PC-9 (cell line): ENCODE measurements at regions not wholly inside any gene's neighbourhood (a gene's known extent, or its start where the extent isn't known, plus 50 kb on each side); places are given as distances from the start of the nearest gene placed in this dataset.

ENCODE experiments used
- BruUV-seq: library from RNA; stranded (reverse); fragments of 400-500 nt; replicated peaks from 2 replicates; lab custom pipeline; 2021; lab: Mats Ljungman, UMichigan
- CTCF ChIA-PET: fragments of 300-600 bp; sonication (Branson Sonifier 250); formaldehyde crosslinking; loops from one replicate; lab custom pipeline; 2022; ENCODE audit warnings: antibody characterized with exemption; lab: Charles Lee
- POLR2A ChIA-PET: fragments of 300-600 bp; sonication (Branson Sonifier 250); formaldehyde crosslinking; loops from one replicate; lab custom pipeline; 2022; ENCODE audit warnings: antibody characterized with exemption; ENCODE audit not compliant: unreplicated experiment; lab: Charles Lee
- DNase-seq, 2 experiments: peaks; one replicate each; pipeline versions ENCODE4 v3.0.0 to v3.0.0-alpha.2; 2015 to 2022; ENCODE audit warnings: mixed read lengths in 1 of 2
- H2AFZ ChIP-seq: fragments of 200-600 bp; sonication (generic); 2 replicates; pipeline ENCODE4 v1.8.1; 2017; ENCODE audit warnings: antibody characterized with exemption
- H3F3A ChIP-seq: fragments of 200-600 bp; sonication (generic); 2 replicates; pipeline ENCODE4 v1.8.1; 2017; ENCODE audit warnings: antibody characterized with exemption, mild to moderate bottlenecking, low read depth; ENCODE audit not compliant: insufficient read depth
- H3K27ac ChIP-seq: fragments of 200-600 bp; sonication (generic); 2 replicates; pipeline ENCODE4 v1.6.1; 2016; ENCODE audit warnings: mixed run types
- H3K27me3 ChIP-seq: fragments of 200-600 bp; sonication (generic); 2 replicates; pipeline ENCODE4 v1.6.1; 2016; ENCODE audit warnings: low read depth, mixed run types; ENCODE audit not compliant: insufficient read depth
- H3K36me3 ChIP-seq: fragments of 200-600 bp; sonication (generic); 2 replicates; pipeline ENCODE4 v1.6.1; 2016; ENCODE audit warnings: low read depth, mixed run types
- H3K4me1 ChIP-seq: fragments of 200-600 bp; sonication (generic); replicated peaks from 2 replicates; pipeline ENCODE4 v1.6.1; 2016; ENCODE audit warnings: mixed run types; ENCODE audit not compliant: insufficient read depth
- H3K4me2 ChIP-seq: fragments of 200-600 bp; sonication (generic); 2 replicates; pipeline ENCODE4 v1.6.1; 2017; ENCODE audit warnings: mixed run types
- H3K4me3 ChIP-seq: fragments of 200-600 bp; sonication (generic); 2 replicates; pipeline ENCODE4 v1.6.1; 2016; ENCODE audit warnings: mixed run types
- H3K79me2 ChIP-seq: fragments of 200-600 bp; sonication (generic); 2 replicates; pipeline ENCODE4 v1.6.1; 2017; ENCODE audit warnings: low read depth, mixed run types
- H3K9me2 ChIP-seq: fragments of 200-600 bp; sonication (generic); 2 replicates; pipeline ENCODE4 v1.8.1; 2017; ENCODE audit warnings: mild to moderate bottlenecking; ENCODE audit not compliant: insufficient read depth
- H3K9me3 ChIP-seq: fragments of 200-600 bp; sonication (generic); 2 replicates; pipeline ENCODE4 v1.8.1; 2016; ENCODE audit warnings: low read depth; ENCODE audit not compliant: insufficient read depth
- H4K20me1 ChIP-seq: fragments of 200-600 bp; sonication (generic); 2 replicates; pipeline ENCODE4 v1.8.1; 2017; ENCODE audit not compliant: insufficient read depth
- EZH2 ChIP-seq: fragments of 200-600 bp; sonication (generic); IDR thresholded peaks from 2 replicates; pipeline ENCODE4 v1.8.0; 2017; ENCODE audit warnings: antibody characterized with exemption, low read depth
- intact Hi-C: fragments of 100-400 bp; cut with micrococcal nuclease; formaldehyde crosslinking; loops from one replicate; pipeline ENCODE4 v1.10.0; 2022; ENCODE audit not compliant: unreplicated experiment
- TF ChIP-seq, protein P1 (sequence below): fragments of 200-600 bp; sonication (generic); conservative IDR thresholded peaks from 2 replicates; pipeline ENCODE4 v1.6.1; 2017; ENCODE audit warnings: mixed run types, antibody characterized with exemption, mild to moderate bottlenecking, moderate library complexity

GRCh38 chr13:48909056-48909389, 66.7 kb upstream of the FNDC3A start:
- Histone ChIP-seq H3K4me1 (no peaks in the 10 kb centered on the region), H3K9me3 (no peaks in the 10 kb centered on the region), H3F3A (no peaks in the 10 kb centered on the region), H3K27me3 (no peaks in the 10 kb centered on the region), H3K79me2 (no peaks in the 10 kb centered on the region), H3K9me2 (no peaks in the 10 kb centered on the region), H4K20me1 (no peaks in the 10 kb centered on the region), H2AFZ (no peak overlapping the region), H3K4me2 (no peak overlapping the region), H3K4me3 (no peak overlapping the region), H3K27ac (no peak overlapping the region), H3K36me3 (no peaks in the 10 kb centered on the region)
- DNase-seq, result no peak
- TF ChIP-seq, protein P1, sequence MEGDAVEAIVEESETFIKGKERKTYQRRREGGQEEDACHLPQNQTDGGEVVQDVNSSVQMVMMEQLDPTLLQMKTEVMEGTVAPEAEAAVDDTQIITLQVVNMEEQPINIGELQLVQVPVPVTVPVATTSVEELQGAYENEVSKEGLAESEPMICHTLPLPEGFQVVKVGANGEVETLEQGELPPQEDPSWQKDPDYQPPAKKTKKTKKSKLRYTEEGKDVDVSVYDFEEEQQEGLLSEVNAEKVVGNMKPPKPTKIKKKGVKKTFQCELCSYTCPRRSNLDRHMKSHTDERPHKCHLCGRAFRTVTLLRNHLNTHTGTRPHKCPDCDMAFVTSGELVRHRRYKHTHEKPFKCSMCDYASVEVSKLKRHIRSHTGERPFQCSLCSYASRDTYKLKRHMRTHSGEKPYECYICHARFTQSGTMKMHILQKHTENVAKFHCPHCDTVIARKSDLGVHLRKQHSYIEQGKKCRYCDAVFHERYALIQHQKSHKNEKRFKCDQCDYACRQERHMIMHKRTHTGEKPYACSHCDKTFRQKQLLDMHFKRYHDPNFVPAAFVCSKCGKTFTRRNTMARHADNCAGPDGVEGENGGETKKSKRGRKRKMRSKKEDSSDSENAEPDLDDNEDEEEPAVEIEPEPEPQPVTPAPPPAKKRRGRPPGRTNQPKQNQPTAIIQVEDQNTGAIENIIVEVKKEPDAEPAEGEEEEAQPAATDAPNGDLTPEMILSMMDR, result no peak
- no peak for TF ChIP-seq EZH2
- intact Hi-C loops, result no loop called here
- BruUV-seq, result no TSS peak
- ChIA-PET CTCF (no interaction called here), POLR2A (no interaction called here)

DNA sequence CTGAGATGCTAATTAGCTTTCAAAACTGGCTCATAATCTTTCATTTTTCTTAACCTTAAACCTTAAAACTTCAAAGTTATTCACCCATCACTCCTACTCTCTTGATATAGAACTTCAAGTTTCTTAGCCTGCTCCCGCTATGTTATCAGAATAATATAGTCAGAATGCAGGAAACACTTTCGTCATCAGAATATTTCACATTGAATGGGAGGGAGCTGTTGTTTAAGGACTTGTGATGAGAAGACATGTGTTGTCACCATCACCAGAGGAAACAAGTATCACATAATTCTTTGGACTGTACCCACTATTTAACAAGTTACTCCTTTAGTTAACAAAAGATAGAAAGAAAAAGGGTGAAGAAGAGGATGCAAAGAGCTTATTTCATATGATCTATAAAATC, 65.0 kb upstream of the FNDC3A start:
- H3K9me2 ChIP-seq, result no peaks in the 10 kb centered on the region
- ChIA-PET POLR2A (no interaction called here), CTCF (no interaction called here)
- no peak overlapping the region for H2AFZ ChIP-seq
- intact Hi-C loops, result no loop called here
- no peak overlapping the region for H3K27ac ChIP-seq
- no peak for DNase-seq
- BruUV-seq, result no TSS peak
- TF ChIP-seq, protein P1, result no peak
- no peak for TF ChIP-seq EZH2
- no peaks in the 10 kb centered on the region for H3K9me3 ChIP-seq
- no peaks in the 10 kb centered on the region for H3K4me1 ChIP-seq
- H3K4me2 ChIP-seq, result no peak overlapping the region
- no peaks in the 10 kb centered on the region for H3K36me3 ChIP-seq
- H3K4me3 ChIP-seq, result no peak overlapping the region
- H4K20me1 ChIP-seq, result no peaks in the 10 kb centered on the region
- H3K27me3 ChIP-seq, result no peaks in the 10 kb centered on the region
- no peaks in the 10 kb centered on the region for H3F3A ChIP-seq
- H3K79me2 ChIP-seq, result no peaks in the 10 kb centered on the region

DNA sequence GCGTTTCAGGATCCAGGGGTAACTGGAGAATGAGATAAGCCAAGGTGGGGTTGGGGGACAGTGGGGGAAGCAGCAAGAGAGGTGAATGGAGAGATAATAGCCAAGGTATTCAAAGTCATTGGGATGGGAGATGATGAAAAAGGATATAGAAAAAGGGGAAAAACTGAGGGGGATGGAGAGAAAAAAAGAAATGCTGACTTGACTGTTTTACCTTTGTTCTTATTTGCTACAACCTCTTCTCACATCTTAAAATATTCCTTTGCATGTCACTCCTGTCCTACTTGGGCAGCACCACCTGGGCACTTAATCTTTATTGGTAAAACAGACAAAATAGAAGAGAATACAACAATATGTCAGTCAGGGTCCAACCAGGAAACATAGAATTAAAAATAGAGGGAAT, 56.0 kb upstream of the FNDC3A start:
- H3K27ac ChIP-seq, result no peak overlapping the region
- no peaks in the 10 kb centered on the region for H3K27me3 ChIP-seq
- no peak overlapping the region for H2AFZ ChIP-seq
- H3K4me3 ChIP-seq, result no peak overlapping the region
- intact Hi-C loops, result no loop called here
- no peak overlapping the region for H3K4me2 ChIP-seq
- no peaks in the 10 kb centered on the region for H4K20me1 ChIP-seq
- no peak for DNase-seq
- H3K79me2 ChIP-seq, result no peaks in the 10 kb centered on the region
- H3K9me3 ChIP-seq, result no peaks in the 10 kb centered on the region
- H3F3A ChIP-seq, result no peaks in the 10 kb centered on the region
- CTCF ChIA-PET, result no interaction called here
- H3K4me1 ChIP-seq, result no peaks in the 10 kb centered on the region
- no peaks in the 10 kb centered on the region for H3K9me2 ChIP-seq
- BruUV-seq, result no TSS peak
- POLR2A ChIA-PET, result no interaction called here
- H3K36me3 ChIP-seq, result no peaks in the 10 kb centered on the region
- TF ChIP-seq, protein P1, result no peak
- TF ChIP-seq EZH2, result no peak
